H9 (cell line): ENCODE measurements at regions not wholly inside any gene's neighbourhood (a gene's known extent, or its start where the extent isn't known, plus 50 kb on each side); places are given as distances from the start of the nearest gene placed in this dataset.

Experiments used
- DNase-seq: peaks from one replicate; pipeline ENCODE4 v3.0.0-alpha.2; 2017
- H2AFZ ChIP-seq: one replicate; pipeline ENCODE4 v1.6.1; 2013; ENCODE audit warnings: mild to moderate bottlenecking, low read length, control low read depth, moderate library complexity
- H2AK5ac ChIP-seq: 2 replicates; pipeline ENCODE4 v1.6.1; 2013; ENCODE audit warnings: low read length, control low read depth, mixed read lengths; ENCODE audit not compliant: insufficient read length
- H2BK120ac ChIP-seq: one replicate; pipeline ENCODE4 v1.6.1; 2013; ENCODE audit warnings: low read depth, mild to moderate bottlenecking, low read length, control low read depth, inconsistent platforms; ENCODE audit not compliant: poor library complexity, severe bottlenecking
- H2BK12ac ChIP-seq: 2 replicates; pipeline ENCODE4 v1.6.1; 2013; ENCODE audit warnings: low read length, control low read depth, mixed read lengths, low read depth; ENCODE audit not compliant: insufficient read length
- H2BK15ac ChIP-seq: 2 replicates; pipeline ENCODE4 v1.6.1; 2013; ENCODE audit warnings: low read depth, low read length, control low read depth
- H2BK20ac ChIP-seq: one replicate; pipeline ENCODE4 v1.6.1; 2013; ENCODE audit warnings: low read depth, mild to moderate bottlenecking, low read length, control low read depth, inconsistent platforms; ENCODE audit not compliant: poor library complexity, severe bottlenecking
- H2BK5ac ChIP-seq: 2 replicates; pipeline ENCODE4 v1.6.1; 2013; ENCODE audit warnings: low read length, control low read depth, mixed read lengths; ENCODE audit not compliant: insufficient read length
- H3K14ac ChIP-seq: 2 replicates; pipeline ENCODE4 v1.6.1; 2013; ENCODE audit warnings: low read length, control low read depth; ENCODE audit not compliant: insufficient read depth
- H3K18ac ChIP-seq: 2 replicates; pipeline ENCODE4 v1.6.1; 2013; ENCODE audit warnings: low read depth, mild to moderate bottlenecking, mixed read lengths, low read length, control low read depth; ENCODE audit not compliant: insufficient read length
- H3K23ac ChIP-seq: 2 replicates; pipeline ENCODE4 v1.6.1; 2013; ENCODE audit warnings: low read length, control low read depth, mixed read lengths, low read depth; ENCODE audit not compliant: insufficient read length
- H3K23me2 ChIP-seq: 2 replicates; pipeline ENCODE4 v1.6.1; 2013; ENCODE audit warnings: low read depth, mild to moderate bottlenecking, mixed read lengths, low read length, control low read depth; ENCODE audit not compliant: insufficient read length, poor library complexity, severe bottlenecking
- H3K27ac ChIP-seq: 2 replicates; pipeline ENCODE4 v1.5.1; 2013; ENCODE audit warnings: low read length, control low read depth, mixed read lengths, low read depth; ENCODE audit not compliant: insufficient read length
- H3K27me3 ChIP-seq: 2 replicates; pipeline ENCODE4 v1.6.1; 2013; ENCODE audit warnings: low read length, control low read depth, inconsistent platforms; ENCODE audit not compliant: insufficient read depth
- H3K4ac ChIP-seq: 2 replicates; pipeline ENCODE4 v1.6.1; 2013; ENCODE audit warnings: low read depth, mild to moderate bottlenecking, control low read depth, inconsistent platforms, low read length, moderate library complexity
- H3K4me1 ChIP-seq: 2 replicates; pipeline ENCODE4 v1.6.1; 2013; ENCODE audit warnings: low read length, control low read depth, inconsistent platforms; ENCODE audit not compliant: insufficient read depth
- H3K4me2 ChIP-seq: 2 replicates; pipeline ENCODE4 v1.6.1; 2013; ENCODE audit warnings: low read length, control low read depth, mixed read lengths; ENCODE audit not compliant: insufficient read length, insufficient read depth
- H3K56ac ChIP-seq: 2 replicates; pipeline ENCODE4 v1.6.1; 2013; ENCODE audit warnings: low read depth, mild to moderate bottlenecking, mixed read lengths, low read length, control low read depth; ENCODE audit not compliant: insufficient read length
- H3K79me1 ChIP-seq: 2 replicates; pipeline ENCODE4 v1.6.1; 2013; ENCODE audit warnings: low read depth, mild to moderate bottlenecking, moderate library complexity, low read length, control low read depth, inconsistent platforms; ENCODE audit not compliant: insufficient read depth, poor library complexity, severe bottlenecking
- H3K79me2 ChIP-seq: 2 replicates; pipeline ENCODE4 v1.6.1; 2013; ENCODE audit warnings: low read length, control low read depth, inconsistent platforms; ENCODE audit not compliant: insufficient read depth
- H3K9ac ChIP-seq: 2 replicates; pipeline ENCODE4 v1.6.1; 2013; ENCODE audit warnings: low read length, control low read depth, mixed read lengths; ENCODE audit not compliant: insufficient read length; ENCODE audit errors: extremely low read depth
- H3K9me3 ChIP-seq: one replicate; pipeline ENCODE4 v1.6.1; 2013; ENCODE audit warnings: low read depth, low read length, inconsistent platforms; ENCODE audit not compliant: control insufficient read depth
- H3T11ph ChIP-seq: one replicate; pipeline ENCODE4 v1.6.1; 2013; ENCODE audit warnings: mild to moderate bottlenecking, low read length, control low read depth, inconsistent platforms
- H4K20me1 ChIP-seq: one replicate; pipeline ENCODE4 v1.6.1; 2013; ENCODE audit not compliant: control insufficient read depth, insufficient read length, insufficient read depth
- H4K5ac ChIP-seq: 2 replicates; pipeline ENCODE4 v1.6.1; 2013; ENCODE audit warnings: low read depth, mild to moderate bottlenecking, mixed read lengths, low read length, control low read depth; ENCODE audit not compliant: insufficient read length
- H4K8ac ChIP-seq: replicated peaks from 2 replicates; pipeline ENCODE4 v1.6.1; 2013; ENCODE audit warnings: low read length, control low read depth, mixed read lengths, low read depth; ENCODE audit not compliant: insufficient read length
- H4K91ac ChIP-seq: 2 replicates; pipeline ENCODE4 v1.6.1; 2013; ENCODE audit warnings: low read depth, mild to moderate bottlenecking, moderate library complexity, mixed read lengths, low read length, control low read depth; ENCODE audit not compliant: insufficient read length
- H3K27ac Mint-ChIP-seq, 3 experiments: 2 replicates in 2 of 3; 3 replicates in 1 of 3; pipeline ENCODE4 v1.8.0; 2020 to 2021; ENCODE audit warnings: mixed read lengths in 3 of 3, mild to moderate bottlenecking in 1 of 3, moderate library complexity in 1 of 3
- H3K27me3 Mint-ChIP-seq: 2 replicates; pipeline ENCODE4 v1.8.0; 2021; ENCODE audit warnings: low read depth, mild to moderate bottlenecking, moderate library complexity, mixed read lengths
- H3K36me3 Mint-ChIP-seq, 3 experiments: 2 replicates in 2 of 3; 3 replicates in 1 of 3; pipeline ENCODE4 v1.8.0; 2020 to 2021; ENCODE audit warnings: low read depth in 3 of 3, mixed read lengths in 3 of 3; ENCODE audit not compliant: insufficient read depth in 1 of 3
- H3K4me1 Mint-ChIP-seq, 2 experiments: 2 replicates each; pipeline ENCODE4 v1.8.0; 2020; ENCODE audit warnings: mixed read lengths in 2 of 2
- H3K4me3 Mint-ChIP-seq, 2 experiments: 2 replicates in 1 of 2; 3 replicates in 1 of 2; pipeline ENCODE4 v1.8.0; 2020 to 2021; ENCODE audit warnings: mild to moderate bottlenecking in 2 of 2, mixed read lengths in 2 of 2, moderate library complexity in 1 of 2
- H3K9me3 Mint-ChIP-seq, 2 experiments: 2 replicates in 1 of 2; 3 replicates in 1 of 2; pipeline ENCODE4 v1.8.0; 2020; ENCODE audit warnings: mild to moderate bottlenecking in 2 of 2, mixed read lengths in 2 of 2, moderate library complexity in 1 of 2
- WGBS: extraction: QIAGEN DNeasy Blood & Tissue Kit; methylation state at CpG from one replicate; pipeline ENCODE4 v1.1.7; 2013; ENCODE audit warnings: missing lambda C conversion rate, low lambda C conversion rate, mixed read lengths; ENCODE audit not compliant: insufficient read length; ENCODE audit errors: extremely low coverage; 5-methylcytosine and 5-hydroxymethylcytosine counted together
- TF ChIP-seq, protein P1 (sequence below): fragments of 200-600 bp; sonication (generic); conservative IDR thresholded peaks from 3 replicates; pipeline ENCODE4 v1.8.0; 2021; ENCODE audit warnings: antibody characterized with exemption, mild to moderate bottlenecking

DNA sequence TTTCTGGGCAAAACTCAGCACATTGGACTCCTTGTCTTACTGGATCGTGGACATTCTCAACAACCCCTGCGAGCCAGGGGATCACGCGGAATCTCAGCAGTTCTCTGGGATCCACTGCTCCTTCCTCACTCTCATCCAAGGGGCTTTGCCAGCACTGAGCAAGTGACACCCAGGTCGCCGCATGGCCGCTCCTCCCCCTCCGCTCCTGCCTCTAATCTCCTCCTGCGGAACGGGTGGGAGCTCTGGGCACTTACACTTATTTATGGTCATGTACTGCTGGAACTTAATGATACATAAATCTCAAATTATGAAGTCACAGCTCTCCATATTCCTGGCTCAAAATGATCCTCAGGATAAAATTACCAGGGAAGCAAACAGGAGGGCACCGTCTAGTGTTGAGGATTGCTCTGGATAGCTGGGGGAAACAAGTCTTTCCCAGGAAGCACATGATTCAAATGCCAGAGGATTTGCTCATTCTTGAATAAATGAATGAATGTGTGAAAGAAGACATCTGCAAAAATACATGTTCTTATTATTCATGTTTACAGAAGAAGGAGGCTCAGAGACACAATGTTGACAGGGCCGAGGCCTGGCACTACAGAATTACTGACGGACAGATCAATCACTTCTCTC lies 1077.3 kb downstream of the TBC1D22A start:
- Mint-ChIP-seq H3K4me1 (no peaks in the 10 kb centered on the region), H3K9me3 (peaks cover 0 to 10% of the 10 kb centered on the region in 2 experiments; a peak in 3 of 5 replicates), H3K4me3 (no peak overlapping the region), H3K36me3 (peaks cover 0 to 3% (median 0%) of the 10 kb centered on the region in 3 experiments; a peak in 2 of 7 replicates), H3K27ac (no peak overlapping the region; a peak in 1 of 7 replicates), H3K27me3 (peaks cover 4% of the 10 kb centered on the region)
- no peak overlapping the region for H4K91ac ChIP-seq
- no peak overlapping the region for H3K18ac ChIP-seq
- no peaks in the 10 kb centered on the region for H3K79me2 ChIP-seq
- H3K14ac ChIP-seq: no peak overlapping the region
- no peaks in the 10 kb centered on the region for H4K20me1 ChIP-seq
- H2AK5ac ChIP-seq: no peak overlapping the region
- H3K23ac ChIP-seq: no peak overlapping the region
- WGBS: no CpG with 5 or more reads among the region's 13 CpGs
- H4K8ac ChIP-seq: no peak overlapping the region
- H2BK120ac ChIP-seq: no peak overlapping the region
- H3K27ac ChIP-seq: no peak overlapping the region
- H3K4me2 ChIP-seq: no peak overlapping the region
- no peak overlapping the region for H2BK12ac ChIP-seq
- DNase-seq: no peak
- H2BK15ac ChIP-seq: no peak overlapping the region
- TF ChIP-seq, protein P1, sequence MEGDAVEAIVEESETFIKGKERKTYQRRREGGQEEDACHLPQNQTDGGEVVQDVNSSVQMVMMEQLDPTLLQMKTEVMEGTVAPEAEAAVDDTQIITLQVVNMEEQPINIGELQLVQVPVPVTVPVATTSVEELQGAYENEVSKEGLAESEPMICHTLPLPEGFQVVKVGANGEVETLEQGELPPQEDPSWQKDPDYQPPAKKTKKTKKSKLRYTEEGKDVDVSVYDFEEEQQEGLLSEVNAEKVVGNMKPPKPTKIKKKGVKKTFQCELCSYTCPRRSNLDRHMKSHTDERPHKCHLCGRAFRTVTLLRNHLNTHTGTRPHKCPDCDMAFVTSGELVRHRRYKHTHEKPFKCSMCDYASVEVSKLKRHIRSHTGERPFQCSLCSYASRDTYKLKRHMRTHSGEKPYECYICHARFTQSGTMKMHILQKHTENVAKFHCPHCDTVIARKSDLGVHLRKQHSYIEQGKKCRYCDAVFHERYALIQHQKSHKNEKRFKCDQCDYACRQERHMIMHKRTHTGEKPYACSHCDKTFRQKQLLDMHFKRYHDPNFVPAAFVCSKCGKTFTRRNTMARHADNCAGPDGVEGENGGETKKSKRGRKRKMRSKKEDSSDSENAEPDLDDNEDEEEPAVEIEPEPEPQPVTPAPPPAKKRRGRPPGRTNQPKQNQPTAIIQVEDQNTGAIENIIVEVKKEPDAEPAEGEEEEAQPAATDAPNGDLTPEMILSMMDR: no peak
- no peak overlapping the region for H2AFZ ChIP-seq
- no peak overlapping the region for H2BK20ac ChIP-seq
- H3K4me1 ChIP-seq: no peaks in the 10 kb centered on the region
- H3K9me3 ChIP-seq: no peaks in the 10 kb centered on the region
- H3K79me1 ChIP-seq: no peaks in the 10 kb centered on the region
- no peaks in the 10 kb centered on the region for H3K23me2 ChIP-seq
- no peak overlapping the region for H3T11ph ChIP-seq
- no peaks in the 10 kb centered on the region; the same call in none of the 2 replicates for H3K27me3 ChIP-seq
- no peak overlapping the region for H2BK5ac ChIP-seq
- H3K9ac ChIP-seq: no peak overlapping the region
- no peak overlapping the region for H3K4ac ChIP-seq
- no peak overlapping the region for H4K5ac ChIP-seq
- no peak overlapping the region for H3K56ac ChIP-seq
